ENCODE measurements at regions not wholly inside any gene's neighbourhood (a gene's known extent, or its start where the extent isn't known, plus 50 kb on each side); places are given as distances from the start of the nearest gene placed in this dataset.
"Not testable (repeated sequence)": the region's sequence is repeated elsewhere in the genome, so short reads cannot be mapped to it uniquely, and the experiment has no call there.

- Mint-ChIP-seq H3K36me3 (ENCODE audit: low read depth) (no peaks in the 10 kb centered on the region), H3K4me3 (no peak overlapping the region), H3K27me3 (no peaks in the 10 kb centered on the region), H3K4me1 (no peaks in the 10 kb centered on the region), H3K9me3 (no peaks in the 10 kb centered on the region), H3K27ac (no peak overlapping the region)
- no peak for DNase-seq
- ChIA-PET POLR2A (no interaction called here), CTCF (no interaction called here)
These were observed 50.5 kb upstream of the FOXP2 start for GRCh38 chr7:114364151-114364550.

- H3K4me3 Mint-ChIP-seq, result no peak overlapping the region
- no peaks in the 10 kb centered on the region for H3K9me3 Mint-ChIP-seq
- H3K27me3 Mint-ChIP-seq, result no peaks in the 10 kb centered on the region
- CTCF ChIA-PET, result no interaction called here
- POLR2A ChIA-PET, result no interaction called here
- H3K4me1 Mint-ChIP-seq, result no peaks in the 10 kb centered on the region
- no peak for DNase-seq
- H3K27ac Mint-ChIP-seq, result no peak overlapping the region
- no peaks in the 10 kb centered on the region for H3K36me3 Mint-ChIP-seq (ENCODE audit: low read depth)
These were observed 51.3 kb upstream of the FOXP2 start for GRCh38 chr7:114363292-114363691.

- H3K27ac Mint-ChIP-seq, result no peak overlapping the region
- H3K36me3 Mint-ChIP-seq (ENCODE audit: low read depth), result no peaks in the 10 kb centered on the region
- H3K4me3 Mint-ChIP-seq, result no peak overlapping the region
- ChIA-PET CTCF (no interaction called here), POLR2A (no interaction called here)
- no peaks in the 10 kb centered on the region for H3K27me3 Mint-ChIP-seq
- H3K4me1 Mint-ChIP-seq, result peaks cover 2% of the 10 kb centered on the region
- no peaks in the 10 kb centered on the region for H3K9me3 Mint-ChIP-seq
- no peak for DNase-seq
These were observed 55.7 kb upstream of the FOXP2 start for GRCh38 chr7:114358911-114359310.

- ChIA-PET POLR2A (no interaction called here), CTCF (no interaction called here)
- no peaks in the 10 kb centered on the region for H3K27me3 Mint-ChIP-seq
- H3K36me3 Mint-ChIP-seq (ENCODE audit: low read depth), result no peaks in the 10 kb centered on the region
- peaks cover 2% of the 10 kb centered on the region for H3K4me1 Mint-ChIP-seq
- no peak overlapping the region for H3K4me3 Mint-ChIP-seq
- no peak overlapping the region for H3K27ac Mint-ChIP-seq
- H3K9me3 Mint-ChIP-seq, result no peaks in the 10 kb centered on the region
- DNase-seq, result no peak
These were observed 58.5 kb upstream of the FOXP2 start for GRCh38 chr7:114356133-114356532.

GRCh38 chr7:114354306-114354705 is 60.3 kb upstream of the FOXP2 start:
- Mint-ChIP-seq H3K4me1 (peaks cover 2% of the 10 kb centered on the region), H3K27ac (no peak overlapping the region), H3K4me3 (no peak overlapping the region), H3K36me3 (ENCODE audit: low read depth) (no peaks in the 10 kb centered on the region), H3K27me3 (no peaks in the 10 kb centered on the region), H3K9me3 (no peaks in the 10 kb centered on the region)
- ChIA-PET POLR2A (no interaction called here), CTCF (no interaction called here)
- no peak for DNase-seq

GRCh38 chr7:114345494-114345893 is 69.1 kb upstream of the FOXP2 start:
- Mint-ChIP-seq H3K27me3 (peaks cover 1% of the 10 kb centered on the region), H3K27ac (no peak overlapping the region), H3K9me3 (no peaks in the 10 kb centered on the region), H3K36me3 (ENCODE audit: low read depth) (no peaks in the 10 kb centered on the region), H3K4me1 (no peaks in the 10 kb centered on the region), H3K4me3 (no peak overlapping the region)
- POLR2A ChIA-PET, result no interaction called here
- CTCF ChIA-PET, result no interaction called here
- DNase-seq, result no peak

- H3K27ac Mint-ChIP-seq, result no peak overlapping the region
- no peaks in the 10 kb centered on the region for H3K4me1 Mint-ChIP-seq
- no peaks in the 10 kb centered on the region for H3K36me3 Mint-ChIP-seq (ENCODE audit: low read depth)
- no peaks in the 10 kb centered on the region for H3K9me3 Mint-ChIP-seq
- ChIA-PET POLR2A (no interaction called here), CTCF (no interaction called here)
- no peak for DNase-seq
- peaks cover 1% of the 10 kb centered on the region for H3K27me3 Mint-ChIP-seq
- H3K4me3 Mint-ChIP-seq, result no peak overlapping the region
These were observed 70.5 kb upstream of the FOXP2 start for GRCh38 chr7:114343949-114344708.

- Mint-ChIP-seq H3K4me1 (no peaks in the 10 kb centered on the region), H3K27ac (no peak overlapping the region), H3K36me3 (ENCODE audit: low read depth) (no peaks in the 10 kb centered on the region), H3K9me3 (no peaks in the 10 kb centered on the region), H3K27me3 (peaks cover 1% of the 10 kb centered on the region), H3K4me3 (no peak overlapping the region)
- no peak for DNase-seq
- CTCF ChIA-PET, result no interaction called here
- POLR2A ChIA-PET, result no interaction called here
These were observed 72.0 kb upstream of the FOXP2 start for GRCh38 chr7:114342431-114343179.

GRCh38 chr7:114341648-114342047 is 73.0 kb upstream of the FOXP2 start:
- Mint-ChIP-seq H3K9me3 (no peaks in the 10 kb centered on the region), H3K36me3 (ENCODE audit: low read depth) (no peaks in the 10 kb centered on the region), H3K27ac (no peak overlapping the region), H3K4me3 (no peak overlapping the region), H3K27me3 (peaks cover 1% of the 10 kb centered on the region), H3K4me1 (no peaks in the 10 kb centered on the region)
- POLR2A ChIA-PET, result no interaction called here
- DNase-seq, result no peak
- CTCF ChIA-PET, result no interaction called here

- CTCF ChIA-PET, result no interaction called here
These were observed 79.6 kb upstream of the FOXP2 start for GRCh38 chr7:114334989-114335388.

GRCh38 chr7:114329458-114329857 is 85.2 kb upstream of the FOXP2 start:
- POLR2A ChIA-PET; H3K27ac Mint-ChIP-seq; CTCF ChIA-PET; H3K9me3 Mint-ChIP-seq; H3K36me3 Mint-ChIP-seq (ENCODE audit: low read depth); H3K4me1 Mint-ChIP-seq; DNase-seq; H3K4me3 Mint-ChIP-seq; H3K27me3 Mint-ChIP-seq: not testable (repeated sequence)

More at GRCh38 chr7:114334989-114335388, 79.6 kb upstream of the FOXP2 start:
- Mint-ChIP-seq H3K27ac (no peak overlapping the region), H3K9me3 (no peaks in the 10 kb centered on the region), H3K4me1 (no peaks in the 10 kb centered on the region), H3K36me3 (ENCODE audit: low read depth) (no peaks in the 10 kb centered on the region), H3K27me3 (no peaks in the 10 kb centered on the region), H3K4me3 (no peak overlapping the region)
- no peak for DNase-seq
- POLR2A ChIA-PET, result no interaction called here

GRCh38 chr7:114317450-114318098 is 97.0 kb upstream of the FOXP2 start:
- Mint-ChIP-seq H3K27ac (no peak overlapping the region), H3K4me3 (no peak overlapping the region), H3K9me3 (no peaks in the 10 kb centered on the region), H3K4me1 (no peaks in the 10 kb centered on the region), H3K36me3 (ENCODE audit: low read depth) (no peaks in the 10 kb centered on the region), H3K27me3 (peaks cover 1% of the 10 kb centered on the region)
- POLR2A ChIA-PET, result no interaction called here
- CTCF ChIA-PET, result no interaction called here
- DNase-seq, result no peak

- CTCF ChIA-PET, result no interaction called here
- no peaks in the 10 kb centered on the region for H3K4me1 Mint-ChIP-seq
- H3K27me3 Mint-ChIP-seq, result no peaks in the 10 kb centered on the region
These were observed 102.0 kb upstream of the FOXP2 start for GRCh38 chr7:114312649-114313048.

More at GRCh38 chr7:114312649-114313048, 102.0 kb upstream of the FOXP2 start:
- Mint-ChIP-seq H3K27ac (no peak overlapping the region), H3K9me3 (no peaks in the 10 kb centered on the region), H3K4me3 (no peak overlapping the region), H3K36me3 (ENCODE audit: low read depth) (no peaks in the 10 kb centered on the region)
- POLR2A ChIA-PET, result no interaction called here
- no peak for DNase-seq

All from activated CD4-positive, alpha-beta memory T cell treated with anti-CD3 and anti-CD28 coated beads, Interleukin-2, amount 10 ng/mL, durations not matched to agents 7 days and 5 days (primary cell).